GM12874 (cell line): ENCODE measurements at regions not wholly inside any gene's neighbourhood (a gene's known extent, or its start where the extent isn't known, plus 50 kb on each side); places are given as distances from the start of the nearest gene placed in this dataset.

Experiments used
- TF ChIP-seq, protein P1 (sequence below): IDR thresholded peaks from 2 replicates; pipeline ENCODE4 v1.5.1; 2011; ENCODE audit warnings: low read depth, mild to moderate bottlenecking, control low read depth, low read length, moderate library complexity; ENCODE audit not compliant: insufficient read depth

GRCh38 chr2:103249462-103249861 lies 487.6 kb downstream of the TMEM182 start:
- TF ChIP-seq, protein P1, sequence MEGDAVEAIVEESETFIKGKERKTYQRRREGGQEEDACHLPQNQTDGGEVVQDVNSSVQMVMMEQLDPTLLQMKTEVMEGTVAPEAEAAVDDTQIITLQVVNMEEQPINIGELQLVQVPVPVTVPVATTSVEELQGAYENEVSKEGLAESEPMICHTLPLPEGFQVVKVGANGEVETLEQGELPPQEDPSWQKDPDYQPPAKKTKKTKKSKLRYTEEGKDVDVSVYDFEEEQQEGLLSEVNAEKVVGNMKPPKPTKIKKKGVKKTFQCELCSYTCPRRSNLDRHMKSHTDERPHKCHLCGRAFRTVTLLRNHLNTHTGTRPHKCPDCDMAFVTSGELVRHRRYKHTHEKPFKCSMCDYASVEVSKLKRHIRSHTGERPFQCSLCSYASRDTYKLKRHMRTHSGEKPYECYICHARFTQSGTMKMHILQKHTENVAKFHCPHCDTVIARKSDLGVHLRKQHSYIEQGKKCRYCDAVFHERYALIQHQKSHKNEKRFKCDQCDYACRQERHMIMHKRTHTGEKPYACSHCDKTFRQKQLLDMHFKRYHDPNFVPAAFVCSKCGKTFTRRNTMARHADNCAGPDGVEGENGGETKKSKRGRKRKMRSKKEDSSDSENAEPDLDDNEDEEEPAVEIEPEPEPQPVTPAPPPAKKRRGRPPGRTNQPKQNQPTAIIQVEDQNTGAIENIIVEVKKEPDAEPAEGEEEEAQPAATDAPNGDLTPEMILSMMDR, result no peak

- TF ChIP-seq, protein P1, result no peak
Observed at GRCh38 chr2:103252781-103253180, 490.9 kb downstream of the TMEM182 start.

DNA sequence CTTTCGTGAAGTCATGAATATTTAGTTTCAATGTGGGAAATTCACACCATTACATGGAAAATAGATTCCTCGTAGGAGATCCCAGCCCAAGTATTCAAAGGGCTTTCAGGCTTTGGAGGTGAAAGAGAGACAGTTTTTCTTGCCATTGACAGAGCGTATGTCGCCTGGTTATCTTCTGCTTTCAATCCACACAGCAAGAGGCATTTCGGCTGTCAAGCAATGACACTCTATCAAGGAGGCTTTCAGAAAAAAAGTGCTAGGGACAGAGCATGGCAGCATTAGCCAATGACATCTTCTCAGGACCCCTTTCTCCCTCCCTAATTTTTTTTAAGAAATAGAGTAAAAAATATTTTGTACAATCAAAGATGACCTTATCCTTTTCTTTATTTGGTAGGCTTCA lies 492.8 kb downstream of the TMEM182 start:
- TF ChIP-seq, protein P1, result no peak

DNA sequence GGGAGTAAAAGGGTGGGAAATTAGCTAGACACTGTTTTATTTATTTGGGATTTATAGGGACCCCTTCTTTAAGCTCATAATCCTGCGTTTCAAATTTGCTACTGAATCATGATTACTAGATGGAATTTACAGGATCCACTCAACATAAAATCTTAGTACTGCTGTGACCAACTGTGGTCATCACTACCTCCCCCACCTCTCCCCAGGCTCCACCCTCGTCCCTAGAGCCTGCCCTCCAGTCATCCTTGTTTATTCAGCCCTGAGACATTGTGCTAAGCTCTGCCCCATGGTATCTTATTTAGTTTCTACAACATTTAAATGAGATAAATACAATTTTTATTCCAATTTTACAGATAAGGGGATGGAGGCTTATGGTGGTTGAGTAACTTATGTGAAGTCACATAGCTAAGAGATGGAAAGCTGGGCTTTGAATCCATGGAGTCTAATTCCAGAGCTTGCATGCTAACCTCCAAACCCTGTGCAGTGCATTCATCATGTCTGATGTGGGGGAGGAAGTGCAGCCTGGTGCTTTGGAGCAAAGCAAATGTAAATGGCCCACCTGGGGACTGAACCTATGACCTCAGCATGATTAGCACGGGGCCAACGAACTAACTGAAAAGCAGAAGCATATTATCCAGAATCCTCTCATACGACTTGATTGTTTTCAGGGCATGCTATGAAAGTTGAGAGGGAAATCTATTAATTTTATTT lies 502.4 kb downstream of the TMEM182 start:
- TF ChIP-seq, protein P1, result no peak

- TF ChIP-seq, protein P1, result no peak
Observed at GRCh38 chr2:103265521-103265920, 503.7 kb downstream of the TMEM182 start.

DNA sequence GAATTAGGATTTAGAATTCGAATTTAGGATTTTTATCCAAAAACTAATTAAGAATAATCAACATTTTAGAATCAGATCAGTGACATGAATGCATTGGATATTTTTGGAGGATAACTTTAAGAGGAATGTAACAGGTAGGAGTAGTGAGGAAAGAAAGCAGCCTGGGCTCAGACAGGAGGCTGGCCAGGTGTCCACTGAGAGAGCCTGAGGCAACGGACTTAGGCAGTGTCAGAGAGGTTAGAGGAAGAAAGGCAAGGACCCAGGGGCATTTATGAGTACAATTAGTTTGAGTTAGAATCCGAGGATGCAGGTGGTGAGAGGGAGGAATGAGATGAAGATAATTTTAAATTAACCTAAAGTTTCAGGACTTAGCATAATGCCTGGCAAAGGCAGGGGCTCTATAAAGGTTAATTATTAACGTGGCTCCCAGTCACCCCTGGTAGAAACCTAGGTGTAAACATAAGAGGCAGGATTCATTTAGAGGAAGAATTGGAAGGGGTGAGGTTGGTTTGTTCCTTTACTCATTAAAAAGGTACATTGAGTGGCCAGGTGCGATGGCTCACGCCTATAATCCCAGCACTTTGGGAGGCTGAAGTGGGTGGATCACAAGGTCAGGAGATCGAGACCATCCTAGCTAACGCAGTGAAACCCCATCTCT lies 507.1 kb downstream of the TMEM182 start:
- TF ChIP-seq, protein P1, result no peak

DNA sequence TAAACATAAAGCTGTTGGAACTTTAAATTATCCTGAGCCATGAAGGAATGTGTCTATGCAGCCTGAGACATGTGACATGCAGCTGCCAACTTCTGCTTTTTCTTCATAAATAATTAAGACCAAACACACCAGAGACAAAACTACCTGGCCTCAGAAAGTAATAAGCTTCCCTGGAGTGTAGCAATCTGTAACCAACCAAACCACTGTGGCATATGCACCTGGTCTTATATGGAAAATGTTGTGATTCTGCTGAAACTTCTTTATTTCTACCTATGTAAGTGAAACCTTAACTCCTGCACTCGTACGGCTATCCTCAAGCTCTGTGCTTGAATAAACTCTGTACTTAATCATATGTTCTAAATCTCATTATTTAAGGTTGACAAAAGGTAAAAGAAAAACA lies 515.0 kb downstream of the TMEM182 start:
- TF ChIP-seq, protein P1, result no peak
